Astrocyte of the spinal cord (primary cell): ENCODE measurements at regions not wholly inside any gene's neighbourhood (a gene's known extent, or its start where the extent isn't known, plus 50 kb on each side); places are given as distances from the start of the nearest gene placed in this dataset.

Experiments used
- DNase-seq: peaks from one replicate; pipeline ENCODE4 v3.0.0; 2011; ENCODE audit warnings: low read depth, low spot score
- H3K4me3 ChIP-seq: 2 replicates; pipeline ENCODE4 v1.5.1; 2011; ENCODE audit warnings: low read depth, mild to moderate bottlenecking, low read length, moderate library complexity
- CTCF ChIP-seq: IDR thresholded peaks from 2 replicates; pipeline ENCODE4 v1.5.1; 2012; ENCODE audit warnings: low read depth, mild to moderate bottlenecking, low read length, inconsistent platforms
- in situ Hi-C: cut with HindIII; loops from 2 replicates; pipeline ENCODE4 v1.10.0; 2017; ENCODE audit warnings: low sequenced_read_pairs

- TF ChIP-seq CTCF: no peak
Measured at GRCh38 chr5:61596265-61596664, 264.2 kb downstream of the ZSWIM6 start.

GRCh38 chr5:61597684-61598083 is 265.6 kb downstream of the ZSWIM6 start:
- DNase-seq: no peak
- no peak overlapping the region for H3K4me3 ChIP-seq
- in situ Hi-C loops: no loop called here
- TF ChIP-seq CTCF: no peak

More at GRCh38 chr5:61596265-61596664, 264.2 kb downstream of the ZSWIM6 start:
- no peak for DNase-seq
- in situ Hi-C loops: no loop called here
- H3K4me3 ChIP-seq: no peak overlapping the region

- H3K4me3 ChIP-seq: no peak overlapping the region
- TF ChIP-seq CTCF: no peak
- no peak for DNase-seq
- in situ Hi-C loops: no loop called here
Measured at GRCh38 chr5:61598126-61598525, 266.1 kb downstream of the ZSWIM6 start.

- no peak for TF ChIP-seq CTCF
- in situ Hi-C loops: no loop called here
- H3K4me3 ChIP-seq: no peak overlapping the region
- DNase-seq: peak; percentile 30
Measured at GRCh38 chr5:61599370-61600122, 267.5 kb downstream of the ZSWIM6 start.

GRCh38 chr5:61600123-61600444 is 268.0 kb downstream of the ZSWIM6 start:
- TF ChIP-seq CTCF: no peak
- H3K4me3 ChIP-seq: no peak overlapping the region

GRCh38 chr5:61600945-61601511 is 269.0 kb downstream of the ZSWIM6 start:
- in situ Hi-C loops: no loop called here
- H3K4me3 ChIP-seq: no peak overlapping the region
- DNase-seq: no peak
- no peak for TF ChIP-seq CTCF

More at GRCh38 chr5:61600123-61600444, 268.0 kb downstream of the ZSWIM6 start:
- DNase-seq: no peak
- in situ Hi-C loops: no loop called here
